ENCODE measurements at regions not wholly inside any gene's neighbourhood (a gene's known extent, or its start where the extent isn't known, plus 50 kb on each side); places are given as distances from the start of the nearest gene placed in this dataset.

- Histone ChIP-seq H3K27ac (no peak overlapping the region), H3K9ac (no peak overlapping the region), H2AFZ (ENCODE audit: low read depth) (no peak overlapping the region), H3K36me3 (ENCODE audit: insufficient read depth) (no peaks in the 10 kb centered on the region), H3K4me1 (ENCODE audit: low read depth, poor library complexity, severe bottlenecking) (no peaks in the 10 kb centered on the region), H3K4me2 (no peak overlapping the region), H3K79me2 (ENCODE audit: insufficient read depth, low read depth) (no peaks in the 10 kb centered on the region), H3K4me3 (IDR thresholded peaks at IDR 0.05; ENCODE audit: insufficient read depth, low read depth, low read length) (no peak overlapping the region), H3K27me3 (ENCODE audit: insufficient read depth, low read depth) (no peaks in the 10 kb centered on the region), H4K20me1 (ENCODE audit: insufficient read depth) (no peaks in the 10 kb centered on the region)
- no peak for TF ChIP-seq CTCF (conservative IDR thresholded peaks at IDR 0.05; ENCODE audit: low read depth, low read length)
Observed at GRCh38 chr9:99288830-99289229, 66.7 kb downstream of the SEC61B start.

- H3K79me2 ChIP-seq (ENCODE audit: insufficient read depth, low read depth), result no peaks in the 10 kb centered on the region
- no peak overlapping the region for H3K27ac ChIP-seq
- H3K4me1 ChIP-seq (ENCODE audit: low read depth, poor library complexity, severe bottlenecking), result no peaks in the 10 kb centered on the region
- TF ChIP-seq CTCF (conservative IDR thresholded peaks at IDR 0.05; ENCODE audit: low read depth, low read length), result no peak
- no peaks in the 10 kb centered on the region for H3K27me3 ChIP-seq (ENCODE audit: insufficient read depth, low read depth)
- H3K9ac ChIP-seq, result no peak overlapping the region
- H4K20me1 ChIP-seq (ENCODE audit: insufficient read depth), result no peaks in the 10 kb centered on the region
- H3K36me3 ChIP-seq (ENCODE audit: insufficient read depth), result no peaks in the 10 kb centered on the region
- H3K4me3 ChIP-seq (IDR thresholded peaks at IDR 0.05; ENCODE audit: insufficient read depth, low read depth, low read length), result no peak overlapping the region
- no peak overlapping the region for H2AFZ ChIP-seq (ENCODE audit: low read depth)
- H3K4me2 ChIP-seq, result no peak overlapping the region
Observed at GRCh38 chr9:99294850-99295461, 72.9 kb downstream of the SEC61B start.

- Histone ChIP-seq H4K20me1 (ENCODE audit: insufficient read depth) (no peaks in the 10 kb centered on the region), H3K4me2 (no peak overlapping the region), H3K27me3 (ENCODE audit: insufficient read depth, low read depth) (no peaks in the 10 kb centered on the region), H3K9ac (no peak overlapping the region), H3K36me3 (ENCODE audit: insufficient read depth) (no peaks in the 10 kb centered on the region), H3K27ac (no peak overlapping the region), H2AFZ (ENCODE audit: low read depth) (no peak overlapping the region), H3K4me1 (ENCODE audit: low read depth, poor library complexity, severe bottlenecking) (no peaks in the 10 kb centered on the region), H3K4me3 (IDR thresholded peaks at IDR 0.05; ENCODE audit: insufficient read depth, low read depth, low read length) (no peak overlapping the region), H3K79me2 (ENCODE audit: insufficient read depth, low read depth) (no peaks in the 10 kb centered on the region)
- TF ChIP-seq CTCF (conservative IDR thresholded peaks at IDR 0.05; ENCODE audit: low read depth, low read length), result no peak
Observed at GRCh38 chr9:99296291-99296951, 74.3 kb downstream of the SEC61B start.

GRCh38 chr9:99298614-99299013, 76.5 kb downstream of the SEC61B start:
- no peaks in the 10 kb centered on the region for H3K36me3 ChIP-seq (ENCODE audit: insufficient read depth)
- no peak overlapping the region for H2AFZ ChIP-seq (ENCODE audit: low read depth)
- no peak overlapping the region for H3K4me3 ChIP-seq (IDR thresholded peaks at IDR 0.05; ENCODE audit: insufficient read depth, low read depth, low read length)
- H3K27ac ChIP-seq, result no peak overlapping the region
- no peak overlapping the region for H3K4me2 ChIP-seq
- no peaks in the 10 kb centered on the region for H3K27me3 ChIP-seq (ENCODE audit: insufficient read depth, low read depth)
- no peaks in the 10 kb centered on the region for H3K4me1 ChIP-seq (ENCODE audit: low read depth, poor library complexity, severe bottlenecking)
- no peak overlapping the region for H3K9ac ChIP-seq
- no peak for TF ChIP-seq CTCF (conservative IDR thresholded peaks at IDR 0.05; ENCODE audit: low read depth, low read length)
- H3K79me2 ChIP-seq (ENCODE audit: insufficient read depth, low read depth), result no peaks in the 10 kb centered on the region
- H4K20me1 ChIP-seq (ENCODE audit: insufficient read depth), result no peaks in the 10 kb centered on the region
